GM23338 (cell line): ENCODE measurements at regions not wholly inside any gene's neighbourhood (a gene's known extent, or its start where the extent isn't known, plus 50 kb on each side); places are given as distances from the start of the nearest gene placed in this dataset.

Experiments
- ATAC-seq: fragments of 200-7000 bp; cut with Tn5 transposase; 3 replicates; pipeline ENCODE4 v1.9.1; 2020
- DNase-seq: peaks from one replicate; pipeline ENCODE4 v3.0.0-alpha.2; 2015; ENCODE audit warnings: low spot score
- H2AFZ ChIP-seq: fragments of 200-600 bp; sonication (generic); 2 replicates; pipeline ENCODE4 v1.8.0; 2016; ENCODE audit warnings: antibody characterized with exemption, mild to moderate bottlenecking, moderate library complexity
- H3F3A ChIP-seq: fragments of 200-600 bp; sonication (generic); replicated peaks from 2 replicates; pipeline ENCODE4 v1.8.0; 2017; ENCODE audit warnings: antibody characterized with exemption, mixed run types, low read depth
- H3K27ac ChIP-seq: fragments of 200-600 bp; sonication (generic); 2 replicates; pipeline ENCODE4 v1.6.1; 2016; ENCODE audit warnings: low read depth
- H3K27me3 ChIP-seq: fragments of 200-600 bp; sonication (generic); 2 replicates; pipeline ENCODE4 v1.8.0; 2016; ENCODE audit warnings: mild to moderate bottlenecking, mixed run types, moderate library complexity; ENCODE audit not compliant: insufficient read depth
- H3K36me3 ChIP-seq: fragments of 200-600 bp; sonication (generic); 2 replicates; pipeline ENCODE4 v1.8.0; 2016; ENCODE audit warnings: mild to moderate bottlenecking; ENCODE audit not compliant: insufficient read depth
- H3K4me1 ChIP-seq: fragments of 200-600 bp; sonication (generic); 2 replicates; pipeline ENCODE4 v1.8.0; 2016; ENCODE audit warnings: mild to moderate bottlenecking, moderate library complexity; ENCODE audit not compliant: insufficient read depth
- H3K4me2 ChIP-seq: fragments of 200-600 bp; sonication (generic); 2 replicates; pipeline ENCODE4 v1.7.1; 2017; ENCODE audit warnings: mixed run types
- H3K4me3 ChIP-seq: fragments of 200-600 bp; sonication (generic); 2 replicates; pipeline ENCODE4 v1.6.1; 2016; ENCODE audit warnings: mixed run types
- H3K79me2 ChIP-seq: fragments of 200-600 bp; sonication (generic); replicated peaks from 2 replicates; pipeline ENCODE4 v1.8.0; 2017; ENCODE audit warnings: mild to moderate bottlenecking; ENCODE audit not compliant: insufficient read depth
- H3K9me2 ChIP-seq: fragments of 200-600 bp; sonication (generic); 2 replicates; pipeline ENCODE4 v1.8.0; 2017; ENCODE audit not compliant: insufficient read depth
- H4K20me1 ChIP-seq: fragments of 200-600 bp; sonication (generic); replicated peaks from 2 replicates; pipeline ENCODE4 v1.8.0; 2017; ENCODE audit warnings: mild to moderate bottlenecking; ENCODE audit not compliant: insufficient read depth
- H3K27ac Mint-ChIP-seq: 2 replicates; pipeline ENCODE4 v1.8.0; 2020; ENCODE audit warnings: inconsistent platforms, mild to moderate bottlenecking, moderate library complexity, mixed read lengths
- H3K27me3 Mint-ChIP-seq: 3 replicates; pipeline ENCODE4 v1.8.0; 2022; ENCODE audit warnings: low read depth, mild to moderate bottlenecking, moderate library complexity, mixed read lengths, inconsistent platforms; ENCODE audit not compliant: insufficient read depth, poor library complexity
- H3K36me3 Mint-ChIP-seq: 3 replicates; pipeline ENCODE4 v1.8.0; 2021; ENCODE audit warnings: low read depth, mild to moderate bottlenecking, inconsistent platforms, moderate library complexity, mixed read lengths
- H3K4me1 Mint-ChIP-seq: 3 replicates; pipeline ENCODE4 v1.8.0; 2020; ENCODE audit warnings: mild to moderate bottlenecking, inconsistent platforms, mixed read lengths
- H3K4me3 Mint-ChIP-seq: 3 replicates; pipeline ENCODE4 v1.8.0; 2021; ENCODE audit warnings: moderate library complexity, mild to moderate bottlenecking, inconsistent platforms, mixed read lengths
- H3K9me3 Mint-ChIP-seq: 3 replicates; pipeline ENCODE4 v1.8.0; 2020; ENCODE audit warnings: moderate library complexity, mild to moderate bottlenecking, inconsistent platforms, mixed read lengths
- ETS1 ChIP-seq: IDR thresholded peaks from 2 replicates; pipeline ENCODE4 v1.6.1; 2016; ENCODE audit warnings: antibody characterized with exemption
- EZH2 ChIP-seq: fragments of 200-600 bp; sonication (generic); IDR thresholded peaks from one replicate; pipeline ENCODE4 v1.8.0; 2017; ENCODE audit warnings: antibody characterized with exemption, mild to moderate bottlenecking, low read depth; ENCODE audit not compliant: unreplicated experiment
- EZH2phosphoT487 ChIP-seq: fragments of 200-600 bp; sonication (generic); IDR thresholded peaks from one replicate; pipeline ENCODE4 v1.8.1; 2018; ENCODE audit warnings: antibody characterized with exemption; ENCODE audit not compliant: unreplicated experiment
- JUNB ChIP-seq: IDR thresholded peaks from one replicate; pipeline ENCODE4 v1.6.1; 2016; ENCODE audit warnings: antibody characterized with exemption; ENCODE audit not compliant: unreplicated experiment
- POLR2AphosphoS5 ChIP-seq: IDR thresholded peaks from 2 replicates; pipeline ENCODE4 v1.6.1; 2016; ENCODE audit warnings: antibody characterized with exemption, low read depth
- ZNF114 ChIP-seq: fragments of 250-450 bp; sonication (Bioruptor Pico); IDR thresholded peaks from 2 replicates; pipeline ENCODE4 v1.5.0; 2020; ENCODE audit warnings: mild to moderate bottlenecking, moderate library complexity
- ZNF331 ChIP-seq: fragments of 250-450 bp; sonication (Bioruptor Pico); IDR thresholded peaks from 2 replicates; pipeline ENCODE4 v1.5.0; 2020; ENCODE audit warnings: low read depth, mild to moderate bottlenecking, moderate library complexity
- ZNF462 ChIP-seq: fragments of 250-450 bp; sonication (Bioruptor Pico); IDR thresholded peaks from 2 replicates; pipeline ENCODE4 v1.5.0; 2020; ENCODE audit warnings: mild to moderate bottlenecking, moderate library complexity
- TF ChIP-seq, protein P1 (sequence below), 2 experiments: fragments of 200-600 bp in 1 of 2; sonication (generic) in 1 of 2; conservative IDR thresholded peaks; 2 replicates each; pipeline versions ENCODE4 v1.5.1 to v1.6.1; 2016 to 2017; ENCODE audit warnings: antibody characterized with exemption in 2 of 2, low read depth in 2 of 2, mild to moderate bottlenecking in 2 of 2, moderate library complexity in 1 of 2

GRCh38 chr20:47862574-47863240 is 77.4 kb upstream of the SULF2 start:
- Mint-ChIP-seq H3K4me3 (no peak overlapping the region), H3K27me3 (no peaks in the 10 kb centered on the region), H3K9me3 (peaks cover 3% of the 10 kb centered on the region; the same call in 2 of the 3 replicates), H3K27ac (no peak overlapping the region), H3K4me1 (peaks cover 1% of the 10 kb centered on the region; the same call in 2 of the 3 replicates), H3K36me3 (no peaks in the 10 kb centered on the region)
- Histone ChIP-seq H3K27me3 (no peaks in the 10 kb centered on the region), H3K27ac (no peak overlapping the region), H3K79me2 (no peaks in the 10 kb centered on the region), H3K4me2 (no peak overlapping the region), H3F3A (no peaks in the 10 kb centered on the region), H3K36me3 (no peaks in the 10 kb centered on the region), H3K4me1 (no peaks in the 10 kb centered on the region), H3K4me3 (no peak overlapping the region), H2AFZ (no peak overlapping the region), H4K20me1 (no peaks in the 10 kb centered on the region), H3K9me2 (no peaks in the 10 kb centered on the region; the same call in 1 of the 2 replicates)
- DNase-seq (no peak), ATAC-seq (no peak)
- TF ChIP-seq EZH2phosphoT487 (no peak), JUNB (no peak), EZH2 (no peak), ETS1 (no peak), POLR2AphosphoS5 (no peak), ZNF462 (CRISPR knock-in tag) (no peak), ZNF114 (CRISPR knock-in tag) (no peak), ZNF331 (CRISPR knock-in tag) (no peak)
- TF ChIP-seq, protein P1, sequence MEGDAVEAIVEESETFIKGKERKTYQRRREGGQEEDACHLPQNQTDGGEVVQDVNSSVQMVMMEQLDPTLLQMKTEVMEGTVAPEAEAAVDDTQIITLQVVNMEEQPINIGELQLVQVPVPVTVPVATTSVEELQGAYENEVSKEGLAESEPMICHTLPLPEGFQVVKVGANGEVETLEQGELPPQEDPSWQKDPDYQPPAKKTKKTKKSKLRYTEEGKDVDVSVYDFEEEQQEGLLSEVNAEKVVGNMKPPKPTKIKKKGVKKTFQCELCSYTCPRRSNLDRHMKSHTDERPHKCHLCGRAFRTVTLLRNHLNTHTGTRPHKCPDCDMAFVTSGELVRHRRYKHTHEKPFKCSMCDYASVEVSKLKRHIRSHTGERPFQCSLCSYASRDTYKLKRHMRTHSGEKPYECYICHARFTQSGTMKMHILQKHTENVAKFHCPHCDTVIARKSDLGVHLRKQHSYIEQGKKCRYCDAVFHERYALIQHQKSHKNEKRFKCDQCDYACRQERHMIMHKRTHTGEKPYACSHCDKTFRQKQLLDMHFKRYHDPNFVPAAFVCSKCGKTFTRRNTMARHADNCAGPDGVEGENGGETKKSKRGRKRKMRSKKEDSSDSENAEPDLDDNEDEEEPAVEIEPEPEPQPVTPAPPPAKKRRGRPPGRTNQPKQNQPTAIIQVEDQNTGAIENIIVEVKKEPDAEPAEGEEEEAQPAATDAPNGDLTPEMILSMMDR (conservative IDR thresholded peaks at IDR 0.05; ENCODE audit: low read depth in 2 of 2) = no peak
